ENCODE measurements at regions not wholly inside any gene's neighbourhood (a gene's known extent, or its start where the extent isn't known, plus 50 kb on each side); places are given as distances from the start of the nearest gene placed in this dataset.

GRCh38 chrX:98432413-98432812 is 1548.7 kb downstream of the RPA4 start:
- Histone ChIP-seq H3K4ac (replicated peaks; ENCODE audit: insufficient read length, low read depth, low read length) (no peak overlapping the region), H3K9ac (replicated peaks in 1 of 4; ENCODE audit: extremely low read depth in 1 of 4, low read depth in 3 of 4, low read length in 3 of 4) (no peak overlapping the region), H3K23ac (ENCODE audit: insufficient read length) (no peak overlapping the region), H2AK5ac (ENCODE audit: low read depth, low read length) (no peak overlapping the region), H2AFZ (ENCODE audit: low read length) (no peak overlapping the region), H2BK15ac (ENCODE audit: low read length) (no peak overlapping the region), H3K27me3 (replicated peaks in 1 of 4; ENCODE audit: control insufficient read depth in 3 of 4, extremely low read depth in 1 of 4, insufficient read depth in 3 of 4, low read length in 3 of 4) (no peaks in the 10 kb centered on the region), H3K4me1 (replicated peaks in 1 of 4; ENCODE audit: control insufficient read depth in 3 of 4, insufficient read depth in 4 of 4, low read length in 3 of 4) (no peaks in the 10 kb centered on the region), H4K20me1 (replicated peaks in 1 of 2; ENCODE audit: control insufficient read depth in 1 of 2, insufficient read depth in 2 of 2, low read length in 2 of 2) (no peaks in the 10 kb centered on the region), H3K79me1 (ENCODE audit: low read depth, low read length) (no peaks in the 10 kb centered on the region), H3K4me3 (ENCODE audit: extremely low read depth in 1 of 4, insufficient read depth in 2 of 4, low read depth in 3 of 4, low read length in 4 of 4) (no peak overlapping the region), H3K9me3 (ENCODE audit: insufficient read depth in 2 of 2, low read depth in 1 of 2, low read length in 1 of 2) (peaks cover 0 to 3% of the 10 kb centered on the region in 2 experiments; a peak in 1 of 4 replicates), H4K5ac (ENCODE audit: insufficient read length, low read depth, low read length) (no peak overlapping the region), H2BK5ac (ENCODE audit: low read depth, low read length) (no peak overlapping the region), H4K91ac (replicated peaks; ENCODE audit: insufficient read length, low read length) (no peak overlapping the region), H3K56ac (replicated peaks; ENCODE audit: insufficient read length, low read depth, low read length) (no peak overlapping the region), H3K36me3 (ENCODE audit: control insufficient read depth in 2 of 4, insufficient read depth in 4 of 4, low read length in 3 of 4) (no peaks in the 10 kb centered on the region), H3K23me2 (ENCODE audit: low read depth, low read length) (no peaks in the 10 kb centered on the region), H3K14ac (ENCODE audit: insufficient read length) (no peak overlapping the region), H3K27ac (ENCODE audit: low read depth, low read length) (no peak overlapping the region), H2BK12ac (ENCODE audit: low read depth, low read length) (no peak overlapping the region), H3K18ac (ENCODE audit: extremely low read depth, low read length) (no peak overlapping the region), H2BK20ac (ENCODE audit: low read length) (no peak overlapping the region), H4K8ac (ENCODE audit: extremely low read depth, insufficient read depth, low read length) (no peak overlapping the region), H2BK120ac (replicated peaks; ENCODE audit: low read depth, low read length) (no peak overlapping the region), H3K79me2 (ENCODE audit: control insufficient read depth in 1 of 2, insufficient read depth in 2 of 2, low read length in 2 of 2) (no peaks in the 10 kb centered on the region), H3K4me2 (ENCODE audit: insufficient read depth in 1 of 2, low read depth in 2 of 2, low read length in 2 of 2) (no peak overlapping the region)
- ChIA-PET CTCF (ENCODE audit: partially characterized antibody) (interaction anchor here (0.5 kb wide), 1 partner anchor 141 kb away, joined by 3 read pairs; no protein-coding TSS in a partner anchor), POLR2A (ENCODE audit: partially characterized antibody) (no interaction called here)
- no peak for DNase-seq (ENCODE audit: low read depth in 1 of 2, low spot score in 2 of 2)
- no peak for FAIRE-seq
- 100% methylated on average over 1 of the region's 1 CpG; no CpG with 5 or more reads in 1 of the 2 experiments for WGBS, 2 experiments (ENCODE audit: extremely low coverage in 1 of 2, insufficient coverage in 1 of 2, insufficient read length in 1 of 2, insufficient replicate concordance in 2 of 2, low coverage in 1 of 2, low lambda C conversion rate in 2 of 2, missing lambda C conversion rate in 1 of 2)
- TF ChIP-seq EP300 (IDR thresholded peaks at IDR 0.05; ENCODE audit: borderline replicate concordance in 1 of 2, low read depth in 2 of 2, low read length in 2 of 2) (no peak), GTF2F1 (IDR thresholded peaks at IDR 0.05; ENCODE audit: borderline replicate concordance, low read depth, low read length) (no peak), SIX5 (IDR thresholded peaks at IDR 0.05; ENCODE audit: low read depth, low read length) (no peak), SP2 (IDR thresholded peaks at IDR 0.05; ENCODE audit: low read length) (no peak), SUZ12 (IDR thresholded peaks at IDR 0.05; ENCODE audit: low read length) (no peak)
